B cell (primary cell): ENCODE measurements at regions not wholly inside any gene's neighbourhood (a gene's known extent, or its start where the extent isn't known, plus 50 kb on each side); places are given as distances from the start of the nearest gene placed in this dataset.

Source experiments
- EZH2 ChIP-seq: IDR thresholded peaks from 2 replicates; pipeline ENCODE4 v1.6.1; 2012; ENCODE audit warnings: borderline replicate concordance, low read depth, mild to moderate bottlenecking, moderate library complexity, low read length; ENCODE audit not compliant: insufficient read depth, poor library complexity, severe bottlenecking
- TF ChIP-seq, protein P1 (sequence below): fragments of 200-600 bp; IDR thresholded peaks from one replicate; pipeline ENCODE4 v1.8.0; 2022; ENCODE audit warnings: antibody characterized with exemption, mild to moderate bottlenecking

GRCh38 chr10:123294886-123295285 is 140.7 kb downstream of the BUB3 start:
- TF ChIP-seq, protein P1, sequence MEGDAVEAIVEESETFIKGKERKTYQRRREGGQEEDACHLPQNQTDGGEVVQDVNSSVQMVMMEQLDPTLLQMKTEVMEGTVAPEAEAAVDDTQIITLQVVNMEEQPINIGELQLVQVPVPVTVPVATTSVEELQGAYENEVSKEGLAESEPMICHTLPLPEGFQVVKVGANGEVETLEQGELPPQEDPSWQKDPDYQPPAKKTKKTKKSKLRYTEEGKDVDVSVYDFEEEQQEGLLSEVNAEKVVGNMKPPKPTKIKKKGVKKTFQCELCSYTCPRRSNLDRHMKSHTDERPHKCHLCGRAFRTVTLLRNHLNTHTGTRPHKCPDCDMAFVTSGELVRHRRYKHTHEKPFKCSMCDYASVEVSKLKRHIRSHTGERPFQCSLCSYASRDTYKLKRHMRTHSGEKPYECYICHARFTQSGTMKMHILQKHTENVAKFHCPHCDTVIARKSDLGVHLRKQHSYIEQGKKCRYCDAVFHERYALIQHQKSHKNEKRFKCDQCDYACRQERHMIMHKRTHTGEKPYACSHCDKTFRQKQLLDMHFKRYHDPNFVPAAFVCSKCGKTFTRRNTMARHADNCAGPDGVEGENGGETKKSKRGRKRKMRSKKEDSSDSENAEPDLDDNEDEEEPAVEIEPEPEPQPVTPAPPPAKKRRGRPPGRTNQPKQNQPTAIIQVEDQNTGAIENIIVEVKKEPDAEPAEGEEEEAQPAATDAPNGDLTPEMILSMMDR: no peak
- TF ChIP-seq EZH2: no peak
